ENCODE measurements at regions not wholly inside any gene's neighbourhood (a gene's known extent, or its start where the extent isn't known, plus 50 kb on each side); places are given as distances from the start of the nearest gene placed in this dataset.
A peak's percentile ranks its signal among the peaks of the same experiment; 100 is the strongest.
"Not testable (repeated sequence)": the region's sequence is repeated elsewhere in the genome, so short reads cannot be mapped to it uniquely, and the experiment has no call there.

GRCh38 chr2:174675615-174676014 is 78.0 kb upstream of the WIPF1 start:
- intact Hi-C loops (cut with DNase I) = no loop called here
- Histone ChIP-seq H3K9me3 (no peaks in the 10 kb centered on the region), H3K36me3 (no peaks in the 10 kb centered on the region), H3K4me1 (peaks cover 27% of the 10 kb centered on the region), H3K27ac (no peak overlapping the region), H3K4me3 (no peak overlapping the region), H3K27me3 (no peaks in the 10 kb centered on the region)
- DNase-seq (ENCODE audit: extremely low spot score in 2 of 2) = peak in 1 of 2 donors; percentile 11
- no peak for TF ChIP-seq CTCF (IDR thresholded peaks at IDR 0.05)
- no peak for TF ChIP-seq POLR2AphosphoS5 (IDR thresholded peaks at IDR 0.05; ENCODE audit: insufficient read depth in 1 of 2, low read depth in 1 of 2)
- no peak for TF ChIP-seq POLR2A (IDR thresholded peaks at IDR 0.05)

- TF ChIP-seq CTCF (IDR thresholded peaks at IDR 0.05) (no peak), POLR2AphosphoS5 (IDR thresholded peaks at IDR 0.05; ENCODE audit: insufficient read depth in 1 of 2, low read depth in 1 of 2) (no peak), POLR2A (IDR thresholded peaks at IDR 0.05) (no peak)
- Histone ChIP-seq H3K4me1 (peaks cover 17% of the 10 kb centered on the region), H3K36me3 (no peaks in the 10 kb centered on the region), H3K9me3 (no peaks in the 10 kb centered on the region), H3K4me3 (no peak overlapping the region), H3K27me3 (no peaks in the 10 kb centered on the region), H3K27ac (peak overlapping the region; percentile 49)
- DNase-seq (ENCODE audit: extremely low spot score in 2 of 2) = no peak
- intact Hi-C loops (cut with DNase I) = no loop called here
Observed at GRCh38 chr2:174673876-174674275, 76.3 kb upstream of the WIPF1 start.

- Histone ChIP-seq H3K9me3 (no peaks in the 10 kb centered on the region), H3K36me3 (no peaks in the 10 kb centered on the region), H3K27ac (peak overlapping the region; percentile 49), H3K4me3 (no peak overlapping the region), H3K27me3 (no peaks in the 10 kb centered on the region), H3K4me1 (peaks cover 15% of the 10 kb centered on the region)
- TF ChIP-seq POLR2AphosphoS5 (IDR thresholded peaks at IDR 0.05; ENCODE audit: insufficient read depth in 1 of 2, low read depth in 1 of 2) (no peak), POLR2A (IDR thresholded peaks at IDR 0.05) (no peak), CTCF (IDR thresholded peaks at IDR 0.05) (no peak)
- intact Hi-C loops (cut with DNase I) = no loop called here
- DNase-seq (ENCODE audit: extremely low spot score in 2 of 2) = no peak
Observed at GRCh38 chr2:174673440-174673839, 75.8 kb upstream of the WIPF1 start.

GRCh38 chr2:174671532-174671931 is 73.9 kb upstream of the WIPF1 start:
- H3K9me3 ChIP-seq; H3K27ac ChIP-seq; H3K27me3 ChIP-seq; DNase-seq (ENCODE audit: extremely low spot score in 2 of 2); H3K4me3 ChIP-seq; H3K36me3 ChIP-seq; intact Hi-C loops (cut with DNase I): not testable (repeated sequence)
- H3K4me1 ChIP-seq = peaks cover 27% of the 10 kb centered on the region

- Histone ChIP-seq H3K27me3 (no peaks in the 10 kb centered on the region), H3K36me3 (no peaks in the 10 kb centered on the region), H3K9me3 (no peaks in the 10 kb centered on the region), H3K27ac (no peak overlapping the region), H3K4me1 (peaks cover 32% of the 10 kb centered on the region), H3K4me3 (no peak overlapping the region)
- no peak for DNase-seq (ENCODE audit: extremely low spot score in 2 of 2)
- intact Hi-C loops (cut with DNase I) = no loop called here
- TF ChIP-seq POLR2A (IDR thresholded peaks at IDR 0.05) (no peak), CTCF (IDR thresholded peaks at IDR 0.05) (no peak), POLR2AphosphoS5 (IDR thresholded peaks at IDR 0.05; ENCODE audit: insufficient read depth in 1 of 2, low read depth in 1 of 2) (no peak)
Observed at GRCh38 chr2:174670446-174670845, 72.8 kb upstream of the WIPF1 start.

GRCh38 chr2:174669336-174669735 is 71.7 kb upstream of the WIPF1 start:
- intact Hi-C loops (cut with DNase I) = no loop called here
- H3K36me3 ChIP-seq = no peaks in the 10 kb centered on the region
- peaks cover 37% of the 10 kb centered on the region for H3K4me1 ChIP-seq
- no peak overlapping the region for H3K27ac ChIP-seq
- no peak for DNase-seq (ENCODE audit: extremely low spot score in 2 of 2)
- no peak for TF ChIP-seq POLR2AphosphoS5 (IDR thresholded peaks at IDR 0.05; ENCODE audit: insufficient read depth in 1 of 2, low read depth in 1 of 2)
- TF ChIP-seq CTCF (IDR thresholded peaks at IDR 0.05) = no peak
- TF ChIP-seq POLR2A (IDR thresholded peaks at IDR 0.05) = no peak
- H3K27me3 ChIP-seq = no peaks in the 10 kb centered on the region
- no peaks in the 10 kb centered on the region for H3K9me3 ChIP-seq
- H3K4me3 ChIP-seq = no peak overlapping the region
